ENCODE measurements at regions not wholly inside any gene's neighbourhood (a gene's known extent, or its start where the extent isn't known, plus 50 kb on each side); places are given as distances from the start of the nearest gene placed in this dataset.

DNA sequence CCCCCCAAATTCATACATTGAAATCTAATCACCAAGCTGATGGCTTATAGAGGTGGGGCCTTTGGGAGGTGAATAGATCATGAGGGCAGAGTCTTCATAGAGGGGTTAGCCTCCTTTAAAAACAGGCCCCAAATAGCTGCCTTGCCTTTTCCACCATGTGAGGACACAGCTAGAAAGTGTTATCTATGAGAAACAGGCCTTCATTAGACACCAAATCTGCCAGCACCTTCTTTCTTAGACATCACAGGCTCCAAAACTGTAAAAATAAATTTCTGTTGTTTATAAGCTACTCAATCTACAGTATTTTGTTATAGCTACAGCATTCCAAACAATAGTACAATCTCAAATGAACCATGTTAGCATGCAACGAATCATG, 459.3 kb upstream of the GCFC2 start:
- TF ChIP-seq, protein P1, sequence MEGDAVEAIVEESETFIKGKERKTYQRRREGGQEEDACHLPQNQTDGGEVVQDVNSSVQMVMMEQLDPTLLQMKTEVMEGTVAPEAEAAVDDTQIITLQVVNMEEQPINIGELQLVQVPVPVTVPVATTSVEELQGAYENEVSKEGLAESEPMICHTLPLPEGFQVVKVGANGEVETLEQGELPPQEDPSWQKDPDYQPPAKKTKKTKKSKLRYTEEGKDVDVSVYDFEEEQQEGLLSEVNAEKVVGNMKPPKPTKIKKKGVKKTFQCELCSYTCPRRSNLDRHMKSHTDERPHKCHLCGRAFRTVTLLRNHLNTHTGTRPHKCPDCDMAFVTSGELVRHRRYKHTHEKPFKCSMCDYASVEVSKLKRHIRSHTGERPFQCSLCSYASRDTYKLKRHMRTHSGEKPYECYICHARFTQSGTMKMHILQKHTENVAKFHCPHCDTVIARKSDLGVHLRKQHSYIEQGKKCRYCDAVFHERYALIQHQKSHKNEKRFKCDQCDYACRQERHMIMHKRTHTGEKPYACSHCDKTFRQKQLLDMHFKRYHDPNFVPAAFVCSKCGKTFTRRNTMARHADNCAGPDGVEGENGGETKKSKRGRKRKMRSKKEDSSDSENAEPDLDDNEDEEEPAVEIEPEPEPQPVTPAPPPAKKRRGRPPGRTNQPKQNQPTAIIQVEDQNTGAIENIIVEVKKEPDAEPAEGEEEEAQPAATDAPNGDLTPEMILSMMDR (IDR thresholded peaks at IDR 0.05), result no peak
- TF ChIP-seq POLR2A (IDR thresholded peaks at IDR 0.05), result no peak
